ENCODE measurements at regions not wholly inside any gene's neighbourhood (a gene's known extent, or its start where the extent isn't known, plus 50 kb on each side); places are given as distances from the start of the nearest gene placed in this dataset.

DNA sequence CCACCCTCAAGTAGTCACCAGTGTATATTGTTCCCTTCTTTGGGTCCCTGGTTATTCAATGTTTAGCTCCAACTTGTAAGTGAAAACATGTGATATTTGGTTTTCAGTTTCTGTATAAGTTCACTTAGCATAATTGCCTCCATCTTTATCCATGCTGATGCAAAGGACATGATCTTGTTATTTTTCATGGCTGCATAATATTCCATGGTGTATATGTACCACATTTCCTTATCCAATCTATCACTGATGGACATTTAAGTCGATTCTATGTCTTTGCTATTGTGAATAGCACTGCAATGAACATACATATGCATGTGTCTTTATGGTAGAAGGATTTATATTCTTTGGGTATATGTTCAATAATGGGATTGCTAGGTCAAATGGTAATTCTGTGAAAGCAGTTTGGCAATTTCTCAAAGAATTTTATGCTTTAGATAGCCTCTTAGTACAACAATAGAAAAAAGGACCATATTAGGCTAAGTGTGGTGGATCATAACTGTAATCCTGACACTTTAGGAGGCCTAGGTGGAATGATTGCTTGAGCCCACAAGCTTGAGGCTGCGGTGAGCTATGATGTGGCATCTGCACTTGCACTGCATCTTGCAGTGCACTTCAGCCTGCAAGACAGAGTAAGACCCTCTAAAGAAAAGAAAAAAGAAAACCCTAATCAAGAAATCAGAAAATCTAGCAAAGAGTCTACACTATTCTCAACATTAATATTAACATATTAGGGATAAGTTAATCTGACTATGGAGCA lies 468.5 kb upstream of the FAT3 start:
- no peak overlapping the region for H3K56ac ChIP-seq (ENCODE audit: extremely low read depth, insufficient read depth, low read length)

More for the DNA sequence above, 468.5 kb upstream of the FAT3 start:
- TF ChIP-seq, protein P1, sequence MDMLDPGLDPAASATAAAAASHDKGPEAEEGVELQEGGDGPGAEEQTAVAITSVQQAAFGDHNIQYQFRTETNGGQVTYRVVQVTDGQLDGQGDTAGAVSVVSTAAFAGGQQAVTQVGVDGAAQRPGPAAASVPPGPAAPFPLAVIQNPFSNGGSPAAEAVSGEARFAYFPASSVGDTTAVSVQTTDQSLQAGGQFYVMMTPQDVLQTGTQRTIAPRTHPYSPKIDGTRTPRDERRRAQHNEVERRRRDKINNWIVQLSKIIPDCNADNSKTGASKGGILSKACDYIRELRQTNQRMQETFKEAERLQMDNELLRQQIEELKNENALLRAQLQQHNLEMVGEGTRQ (IDR thresholded peaks at IDR 0.05; ENCODE audit: low read depth, low read length) = no peak
- TF ChIP-seq POLR2A (IDR thresholded peaks at IDR 0.05; ENCODE audit: low read depth, low read length) (no peak), BHLHE40 (IDR thresholded peaks at IDR 0.05; ENCODE audit: low read depth, low read length) (no peak), RAD21 (IDR thresholded peaks at IDR 0.05; ENCODE audit: low read length) (no peak), MAFK (IDR thresholded peaks at IDR 0.05; ENCODE audit: low read depth, low read length) (no peak), NFE2L2 (IDR thresholded peaks at IDR 0.05; ENCODE audit: low read depth, low read length) (no peak), RCOR1 (IDR thresholded peaks at IDR 0.05; ENCODE audit: insufficient replicate concordance, low read length) (no peak), MXI1 (IDR thresholded peaks at IDR 0.05; ENCODE audit: borderline replicate concordance, low read depth, low read length) (no peak), CHD1 (IDR thresholded peaks at IDR 0.05; ENCODE audit: low read depth, low read length) (no peak), FOS (IDR thresholded peaks at IDR 0.05; ENCODE audit: low read depth, low read length) (no peak), MAZ (IDR thresholded peaks at IDR 0.05; ENCODE audit: borderline replicate concordance, low read depth, low read length) (no peak), SMC3 (IDR thresholded peaks at IDR 0.05; ENCODE audit: low read depth, low read length) (no peak), CEBPB (IDR thresholded peaks at IDR 0.05; ENCODE audit: low read depth, low read length) (no peak), RFX5 (IDR thresholded peaks at IDR 0.05; ENCODE audit: low read depth, low read length) (no peak)
- TF ChIP-seq, protein P2, sequence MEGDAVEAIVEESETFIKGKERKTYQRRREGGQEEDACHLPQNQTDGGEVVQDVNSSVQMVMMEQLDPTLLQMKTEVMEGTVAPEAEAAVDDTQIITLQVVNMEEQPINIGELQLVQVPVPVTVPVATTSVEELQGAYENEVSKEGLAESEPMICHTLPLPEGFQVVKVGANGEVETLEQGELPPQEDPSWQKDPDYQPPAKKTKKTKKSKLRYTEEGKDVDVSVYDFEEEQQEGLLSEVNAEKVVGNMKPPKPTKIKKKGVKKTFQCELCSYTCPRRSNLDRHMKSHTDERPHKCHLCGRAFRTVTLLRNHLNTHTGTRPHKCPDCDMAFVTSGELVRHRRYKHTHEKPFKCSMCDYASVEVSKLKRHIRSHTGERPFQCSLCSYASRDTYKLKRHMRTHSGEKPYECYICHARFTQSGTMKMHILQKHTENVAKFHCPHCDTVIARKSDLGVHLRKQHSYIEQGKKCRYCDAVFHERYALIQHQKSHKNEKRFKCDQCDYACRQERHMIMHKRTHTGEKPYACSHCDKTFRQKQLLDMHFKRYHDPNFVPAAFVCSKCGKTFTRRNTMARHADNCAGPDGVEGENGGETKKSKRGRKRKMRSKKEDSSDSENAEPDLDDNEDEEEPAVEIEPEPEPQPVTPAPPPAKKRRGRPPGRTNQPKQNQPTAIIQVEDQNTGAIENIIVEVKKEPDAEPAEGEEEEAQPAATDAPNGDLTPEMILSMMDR (conservative IDR thresholded peaks at IDR 0.05; ENCODE audit: low read depth, low read length) = no peak
- TF ChIP-seq, protein P3, sequence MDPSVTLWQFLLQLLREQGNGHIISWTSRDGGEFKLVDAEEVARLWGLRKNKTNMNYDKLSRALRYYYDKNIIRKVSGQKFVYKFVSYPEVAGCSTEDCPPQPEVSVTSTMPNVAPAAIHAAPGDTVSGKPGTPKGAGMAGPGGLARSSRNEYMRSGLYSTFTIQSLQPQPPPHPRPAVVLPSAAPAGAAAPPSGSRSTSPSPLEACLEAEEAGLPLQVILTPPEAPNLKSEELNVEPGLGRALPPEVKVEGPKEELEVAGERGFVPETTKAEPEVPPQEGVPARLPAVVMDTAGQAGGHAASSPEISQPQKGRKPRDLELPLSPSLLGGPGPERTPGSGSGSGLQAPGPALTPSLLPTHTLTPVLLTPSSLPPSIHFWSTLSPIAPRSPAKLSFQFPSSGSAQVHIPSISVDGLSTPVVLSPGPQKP (IDR thresholded peaks at IDR 0.05; ENCODE audit: borderline replicate concordance, low read depth, low read length) = no peak
- ChIA-PET POLR2A (ENCODE audit: unreplicated experiment) (no interaction called here), CTCF (no interaction called here)
- in situ Hi-C loops (cut with MboI; ENCODE audit: low sequenced_read_pairs) (no loop called here), dilution Hi-C loops (cut with HindIII; ENCODE audit: low sequenced_read_pairs, unreplicated experiment) (no loop called here), intact Hi-C loops (cut with micrococcal nuclease) (no loop called here)
- H4K91ac ChIP-seq (ENCODE audit: insufficient read depth, low read depth, low read length) = no peak overlapping the region
- no peaks in the 10 kb centered on the region for H3K4me1 ChIP-seq (ENCODE audit: control insufficient read depth, insufficient read depth, low read length)
- H3K9me3 ChIP-seq (ENCODE audit: control insufficient read depth, insufficient read depth, low read length) = 0 out of 2 replicates have a peak, but pooled peaks cover 5% of the 10 kb centered on the region
- BruUV-seq (replicated peaks) = no TSS peak
- H2BK20ac ChIP-seq (ENCODE audit: low read depth, low read length) = no peak overlapping the region
- no peak overlapping the region for H3K4me2 ChIP-seq (ENCODE audit: low read depth, low read length)
- H2BK15ac ChIP-seq (ENCODE audit: low read depth, low read length) = no peak overlapping the region
- WGBS, 2 experiments (ENCODE audit: extremely low coverage in 2 of 2, insufficient read length in 1 of 2) = no CpG with 5 or more reads among the region's 2 CpGs
- no peak overlapping the region for H3K4ac ChIP-seq (ENCODE audit: low read depth, low read length)
- DNase-seq = no peak
- H3K79me1 ChIP-seq (ENCODE audit: low read depth in 1 of 2, low read length in 2 of 2) = no peaks in the 10 kb centered on the region
- H4K8ac ChIP-seq (ENCODE audit: low read depth in 2 of 2, low read length in 2 of 2) = no peak overlapping the region
- H2BK120ac ChIP-seq (ENCODE audit: low read depth, low read length) = no peak overlapping the region
- H4K20me1 ChIP-seq (ENCODE audit: insufficient read depth, low read length) = no peaks in the 10 kb centered on the region
- no peak overlapping the region for H2BK5ac ChIP-seq (ENCODE audit: low read depth, low read length, poor library complexity, severe bottlenecking)
- no peaks in the 10 kb centered on the region for H3K27me3 ChIP-seq (ENCODE audit: control insufficient read depth, insufficient read depth, low read length)
- no peak overlapping the region for H2AFZ ChIP-seq (replicated peaks; ENCODE audit: low read length, poor library complexity)
- H3K23ac ChIP-seq (ENCODE audit: low read depth, low read length) = no peak overlapping the region
- H2AK9ac ChIP-seq (replicated peaks; ENCODE audit: low read depth, low read length, poor library complexity) = no peak overlapping the region
- H3K18ac ChIP-seq (ENCODE audit: low read depth, low read length) = no peak overlapping the region
- no peak overlapping the region for H3K9ac ChIP-seq (ENCODE audit: low read depth, low read length)
- no peak overlapping the region for H3K14ac ChIP-seq (replicated peaks; ENCODE audit: low read depth, low read length)
- H2AK5ac ChIP-seq (ENCODE audit: low read depth, low read length) = no peak overlapping the region
- no peak for ATAC-seq (ENCODE audit: low read depth)
- no peaks in the 10 kb centered on the region for H3K36me3 ChIP-seq (ENCODE audit: control insufficient read depth, insufficient read depth, low read length)
- no peak overlapping the region for H3K27ac ChIP-seq (ENCODE audit: insufficient read depth, low read length)
- H3K9me1 ChIP-seq (ENCODE audit: insufficient read depth, low read length) = no peaks in the 10 kb centered on the region
- no peak overlapping the region for H4K5ac ChIP-seq (ENCODE audit: low read depth, low read length)
- H3K4me3 ChIP-seq (ENCODE audit: insufficient read depth, low read depth, low read length) = no peak overlapping the region

Measured in IMR-90 (cell line).